ENCODE measurements at regions not wholly inside any gene's neighbourhood (a gene's known extent, or its start where the extent isn't known, plus 50 kb on each side); places are given as distances from the start of the nearest gene placed in this dataset.

DNA sequence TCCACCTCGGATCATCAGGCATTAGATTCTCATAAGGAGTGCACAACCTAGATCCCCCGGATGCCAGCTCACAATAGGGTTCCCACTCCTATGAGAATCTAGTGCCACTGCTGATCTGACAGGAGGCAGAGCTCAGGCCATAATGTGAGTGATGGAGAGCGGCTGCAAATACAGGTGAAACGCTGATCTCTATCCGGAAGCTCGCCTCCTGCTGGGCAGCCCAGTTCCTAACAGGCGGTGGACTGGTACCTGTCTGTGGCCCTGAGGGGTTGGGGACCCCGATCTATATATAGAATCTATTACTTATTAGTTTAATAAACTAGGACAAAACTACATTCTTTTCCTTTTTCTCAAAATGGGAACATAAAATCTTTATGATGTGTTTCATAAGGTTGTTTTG is 741.9 kb downstream of the RFPL4B start:
- FAIRE-seq (no peak), DNase-seq (ENCODE audit: low read depth, low spot score) (no peak)
- no peaks in the 10 kb centered on the region for H3K9me1 ChIP-seq (replicated peaks; ENCODE audit: control insufficient read depth, extremely low read depth, insufficient read depth, low read length)
- no TSS peak for BruUV-seq (replicated peaks)
- intact Hi-C loops (cut with micrococcal nuclease) (no loop called here), dilution Hi-C loops (cut with MboI; ENCODE audit: extremely low pct_ligation_motif_present, low sequenced_read_pairs) (no loop called here)
- H3K79me2 ChIP-seq (ENCODE audit: control insufficient read depth, insufficient read depth, low read length): no peaks in the 10 kb centered on the region
- H2AFZ ChIP-seq (ENCODE audit: low read depth, low read length): no peak overlapping the region
- H3K4me2 ChIP-seq (ENCODE audit: insufficient read depth, low read length): no peak overlapping the region
- H4K20me1 ChIP-seq (replicated peaks; ENCODE audit: control insufficient read depth, extremely low read depth, insufficient read depth, low read length): no peaks in the 10 kb centered on the region
- TF ChIP-seq FOS (IDR thresholded peaks at IDR 0.05; ENCODE audit: borderline replicate concordance, insufficient read depth, low read length) (no peak), EZH2 (IDR thresholded peaks at IDR 0.05; ENCODE audit: borderline replicate concordance, low read depth, low read length, severe bottlenecking) (no peak), GATA2 (IDR thresholded peaks at IDR 0.05; ENCODE audit: insufficient read depth, insufficient read length, low read depth, low read length) (no peak), JUN (IDR thresholded peaks at IDR 0.05; ENCODE audit: borderline replicate concordance, insufficient read depth, insufficient read length, low read depth) (no peak), POLR2A (IDR thresholded peaks at IDR 0.05; ENCODE audit: low read depth, low read length) (no peak), POLR2AphosphoS5 (IDR thresholded peaks at IDR 0.05; ENCODE audit: insufficient read depth, low read depth, low read length) (no peak), MYC (IDR thresholded peaks at IDR 0.05; ENCODE audit: low read depth, low read length) (no peak)
- TF ChIP-seq, protein P1, sequence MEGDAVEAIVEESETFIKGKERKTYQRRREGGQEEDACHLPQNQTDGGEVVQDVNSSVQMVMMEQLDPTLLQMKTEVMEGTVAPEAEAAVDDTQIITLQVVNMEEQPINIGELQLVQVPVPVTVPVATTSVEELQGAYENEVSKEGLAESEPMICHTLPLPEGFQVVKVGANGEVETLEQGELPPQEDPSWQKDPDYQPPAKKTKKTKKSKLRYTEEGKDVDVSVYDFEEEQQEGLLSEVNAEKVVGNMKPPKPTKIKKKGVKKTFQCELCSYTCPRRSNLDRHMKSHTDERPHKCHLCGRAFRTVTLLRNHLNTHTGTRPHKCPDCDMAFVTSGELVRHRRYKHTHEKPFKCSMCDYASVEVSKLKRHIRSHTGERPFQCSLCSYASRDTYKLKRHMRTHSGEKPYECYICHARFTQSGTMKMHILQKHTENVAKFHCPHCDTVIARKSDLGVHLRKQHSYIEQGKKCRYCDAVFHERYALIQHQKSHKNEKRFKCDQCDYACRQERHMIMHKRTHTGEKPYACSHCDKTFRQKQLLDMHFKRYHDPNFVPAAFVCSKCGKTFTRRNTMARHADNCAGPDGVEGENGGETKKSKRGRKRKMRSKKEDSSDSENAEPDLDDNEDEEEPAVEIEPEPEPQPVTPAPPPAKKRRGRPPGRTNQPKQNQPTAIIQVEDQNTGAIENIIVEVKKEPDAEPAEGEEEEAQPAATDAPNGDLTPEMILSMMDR (IDR thresholded peaks at IDR 0.05; ENCODE audit: extremely low read depth in 1 of 2, insufficient read depth in 1 of 2, low read depth in 1 of 2, low read length in 2 of 2): no peak
- TF ChIP-seq, protein P2, sequence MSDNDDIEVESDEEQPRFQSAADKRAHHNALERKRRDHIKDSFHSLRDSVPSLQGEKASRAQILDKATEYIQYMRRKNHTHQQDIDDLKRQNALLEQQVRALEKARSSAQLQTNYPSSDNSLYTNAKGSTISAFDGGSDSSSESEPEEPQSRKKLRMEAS (IDR thresholded peaks at IDR 0.05; ENCODE audit: insufficient read depth, insufficient read length): no peak
- no peak overlapping the region for H3K9ac ChIP-seq (replicated peaks; ENCODE audit: extremely low read depth, insufficient read depth, low read length)
- ChIA-PET POLR2A (no interaction called here), CTCF (no interaction called here)
- no peak overlapping the region for H3K27ac ChIP-seq (ENCODE audit: insufficient read depth, low read depth, low read length)
- no peaks in the 10 kb centered on the region for H3K4me1 ChIP-seq (ENCODE audit: control insufficient read depth, extremely low read depth, insufficient read depth, low read length)
- no peaks in the 10 kb centered on the region for H3K36me3 ChIP-seq (ENCODE audit: control insufficient read depth in 2 of 2, extremely low read depth in 1 of 2, insufficient read depth in 2 of 2, low read length in 2 of 2)
- no peaks in the 10 kb centered on the region for H3K9me3 ChIP-seq (replicated peaks; ENCODE audit: control insufficient read depth, insufficient read depth, low read length)
- no peaks in the 10 kb centered on the region for H3K27me3 ChIP-seq (ENCODE audit: control insufficient read depth in 2 of 2, insufficient read depth in 2 of 2, low read length in 2 of 2)
- H3K4me3 ChIP-seq (replicated peaks in 1 of 3; ENCODE audit: insufficient read depth in 1 of 3, low read depth in 1 of 3, low read length in 3 of 3): no peak overlapping the region

All from endothelial cell of umbilical vein (primary cell).